ENCODE measurements at regions not wholly inside any gene's neighbourhood (a gene's known extent, or its start where the extent isn't known, plus 50 kb on each side); places are given as distances from the start of the nearest gene placed in this dataset.
"Not testable (repeated sequence)": the region's sequence is repeated elsewhere in the genome, so short reads cannot be mapped to it uniquely, and the experiment has no call there.

- DNase-seq (ENCODE audit: low read depth in 2 of 2), result no peak
Measured at GRCh38 chr12:89289720-89290119, 62.6 kb downstream of the DUSP6 start.

GRCh38 chr12:89288959-89289358, 63.3 kb downstream of the DUSP6 start:
- no peak for DNase-seq (ENCODE audit: low read depth in 2 of 2)

- no peak for DNase-seq (ENCODE audit: low read depth in 2 of 2)
Measured at GRCh38 chr12:89286501-89286900, 65.8 kb downstream of the DUSP6 start.

- no peak for DNase-seq (ENCODE audit: low read depth in 2 of 2)
Measured at GRCh38 chr12:89281539-89281867, 70.8 kb downstream of the DUSP6 start.

GRCh38 chr12:89280833-89281538, 71.3 kb downstream of the DUSP6 start:
- no peak for DNase-seq (ENCODE audit: low read depth in 2 of 2)

GRCh38 chr12:89279499-89279898, 72.8 kb downstream of the DUSP6 start:
- DNase-seq (ENCODE audit: low read depth in 2 of 2), result no peak

GRCh38 chr12:89278862-89279261, 73.4 kb downstream of the DUSP6 start:
- DNase-seq (ENCODE audit: low read depth in 2 of 2), result no peak

- DNase-seq (ENCODE audit: low read depth in 2 of 2), result no peak
Measured at GRCh38 chr12:89278169-89278568, 74.1 kb downstream of the DUSP6 start.

GRCh38 chr12:89276860-89277259, 75.4 kb downstream of the DUSP6 start:
- DNase-seq (ENCODE audit: low read depth in 2 of 2), result no peak

- DNase-seq (ENCODE audit: low read depth in 2 of 2), result no peak
Measured at GRCh38 chr12:89273525-89273924, 78.8 kb downstream of the DUSP6 start.

- DNase-seq (ENCODE audit: low read depth in 2 of 2), result no peak
Measured at GRCh38 chr12:89270548-89270947, 81.8 kb downstream of the DUSP6 start.

GRCh38 chr12:89269174-89269573, 83.1 kb downstream of the DUSP6 start:
- no peak for DNase-seq (ENCODE audit: low read depth in 2 of 2)

GRCh38 chr12:89267404-89267803, 84.9 kb downstream of the DUSP6 start:
- DNase-seq (ENCODE audit: low read depth in 2 of 2), result no peak

- DNase-seq (ENCODE audit: low read depth in 2 of 2), result not testable (repeated sequence)
Measured at GRCh38 chr12:89266574-89267188, 85.6 kb downstream of the DUSP6 start.

- DNase-seq (ENCODE audit: low read depth in 2 of 2), result no peak
Measured at GRCh38 chr12:89264837-89265236, 87.5 kb downstream of the DUSP6 start.

GRCh38 chr12:89263900-89264299, 88.4 kb downstream of the DUSP6 start:
- DNase-seq (ENCODE audit: low read depth in 2 of 2), result no peak

GRCh38 chr12:89262855-89263552, 89.3 kb downstream of the DUSP6 start:
- DNase-seq (ENCODE audit: low read depth in 2 of 2), result no peak

GRCh38 chr12:89261982-89262381, 90.3 kb downstream of the DUSP6 start:
- DNase-seq (ENCODE audit: low read depth in 2 of 2), result no peak

GRCh38 chr12:89260841-89261637, 91.3 kb downstream of the DUSP6 start:
- DNase-seq (ENCODE audit: low read depth in 2 of 2), result no peak

- no peak for DNase-seq (ENCODE audit: low read depth in 2 of 2)
Measured at GRCh38 chr12:89259821-89260220, 92.5 kb downstream of the DUSP6 start.

GRCh38 chr12:89258240-89258969, 93.9 kb downstream of the DUSP6 start:
- DNase-seq (ENCODE audit: low read depth in 2 of 2), result no peak

GRCh38 chr12:89257340-89257739, 95.0 kb downstream of the DUSP6 start:
- no peak for DNase-seq (ENCODE audit: low read depth in 2 of 2)

Measured in fibroblast of skin of left biceps (primary cell).